Stomach (tissue), 4 donors: ENCODE measurements at regions not wholly inside any gene's neighbourhood (a gene's known extent, or its start where the extent isn't known, plus 50 kb on each side); places are given as distances from the start of the nearest gene placed in this dataset.

ENCODE experiments used
- CTCF ChIP-seq, 7 experiments: fragments of 450-650 bp in 4 of 7; fragments of 200-600 bp in 3 of 7; sonication (generic) in 3 of 7; IDR thresholded peaks; one replicate each; pipeline ENCODE4 v1.5.1; 2016 to 2019; ENCODE audit warnings: antibody characterized with exemption in 7 of 7, control low read depth in 2 of 7, mild to moderate bottlenecking in 1 of 7
- EP300 ChIP-seq: sonication (generic); formaldehyde crosslinking; IDR thresholded peaks from one replicate; pipeline ENCODE4 v1.6.1; 2017; ENCODE audit warnings: antibody characterized with exemption
- POLR2A ChIP-seq, 4 donors: fragments of 450-650 bp; IDR thresholded peaks; one replicate each; pipeline ENCODE4 v1.6.1; 2016; ENCODE audit warnings: antibody characterized with exemption in 4 of 4, control low read depth in 2 of 4, mild to moderate bottlenecking in 1 of 4, moderate library complexity in 1 of 4

GRCh38 chr7:125602441-125602840, 672.8 kb upstream of the POT1 start:
- TF ChIP-seq CTCF (IDR thresholded peaks at IDR 0.05) (no peak), EP300 (no peak), POLR2A (IDR thresholded peaks at IDR 0.05) (no peak)
